Liver (tissue), 8 donors: ENCODE measurements at regions not wholly inside any gene's neighbourhood (a gene's known extent, or its start where the extent isn't known, plus 50 kb on each side); places are given as distances from the start of the nearest gene placed in this dataset.

ENCODE experiments used
- DNase-seq: peaks from one replicate; pipeline ENCODE4 v3.0.0-alpha.2; 2017; ENCODE audit warnings: low spot score
- H3K27ac ChIP-seq, 2 donors: one replicate each; pipeline ENCODE4 v1.7.0; 2013; ENCODE audit warnings: inconsistent platforms in 2 of 2, low read length in 2 of 2, control low read depth in 1 of 2, low read depth in 1 of 2, mild to moderate bottlenecking in 1 of 2
- H3K27me3 ChIP-seq, 4 donors: one replicate each; pipeline versions ENCODE4 v1.6.1 to v1.7.0; 2013; ENCODE audit warnings: low read length in 3 of 4, inconsistent platforms in 1 of 4, mild to moderate bottlenecking in 1 of 4, moderate library complexity in 1 of 4; ENCODE audit not compliant: control insufficient read depth in 4 of 4, insufficient read depth in 4 of 4
- H3K36me3 ChIP-seq, 4 donors: one replicate each; pipeline versions ENCODE4 v1.6.1 to v1.7.0; 2013; ENCODE audit warnings: low read length in 3 of 4, mild to moderate bottlenecking in 3 of 4, low read depth in 1 of 4, moderate library complexity in 1 of 4; ENCODE audit not compliant: control insufficient read depth in 4 of 4, insufficient read depth in 3 of 4
- H3K4me1 ChIP-seq, 4 donors: one replicate each; pipeline versions ENCODE4 v1.6.1 to v1.7.0; 2013; ENCODE audit warnings: low read length in 3 of 4, mild to moderate bottlenecking in 3 of 4, moderate library complexity in 1 of 4; ENCODE audit not compliant: control insufficient read depth in 4 of 4, insufficient read depth in 4 of 4
- H3K4me3 ChIP-seq, 3 donors: one replicate each; pipeline versions ENCODE4 v1.6.1 to v1.7.0; 2013; ENCODE audit warnings: low read length in 3 of 3, control low read depth in 1 of 3, low read depth in 1 of 3, mild to moderate bottlenecking in 1 of 3
- H3K9ac ChIP-seq, 2 donors: one replicate each; pipeline ENCODE4 v1.7.0; 2013; ENCODE audit warnings: low read length in 2 of 2, mild to moderate bottlenecking in 2 of 2, moderate library complexity in 2 of 2, control low read depth in 1 of 2, low read depth in 1 of 2
- H3K9me3 ChIP-seq, 4 donors: one replicate each; pipeline versions ENCODE4 v1.6.1 to v1.7.0; 2013; ENCODE audit warnings: low read length in 3 of 4; ENCODE audit not compliant: control insufficient read depth in 4 of 4
- ATF3 ChIP-seq: IDR thresholded peaks from 2 replicates; pipeline ENCODE4 v1.6.1; 2016; ENCODE audit warnings: antibody characterized with exemption
- EGR1 ChIP-seq, 2 donors: IDR thresholded peaks; 2 replicates each; pipeline ENCODE4 v1.6.1; 2016 to 2018; ENCODE audit warnings: antibody characterized with exemption in 2 of 2, low read depth in 2 of 2
- FOXA1 ChIP-seq: IDR thresholded peaks from 2 replicates; pipeline ENCODE4 v1.6.1; 2016; ENCODE audit warnings: antibody characterized with exemption
- FOXA2 ChIP-seq: IDR thresholded peaks from 2 replicates; pipeline ENCODE4 v1.6.1; 2016; ENCODE audit warnings: antibody characterized with exemption
- GABPA ChIP-seq, 2 donors: IDR thresholded peaks in 1 of 2; conservative IDR thresholded peaks in 1 of 2; 2 replicates each; pipeline ENCODE4 v1.6.1; 2016; ENCODE audit warnings: antibody characterized with exemption in 2 of 2, mild to moderate bottlenecking in 1 of 2, moderate library complexity in 1 of 2
- HNF4A ChIP-seq, 2 donors: conservative IDR thresholded peaks; 2 replicates each; pipeline ENCODE4 v1.6.1; 2016; ENCODE audit warnings: antibody characterized with exemption in 2 of 2, mild to moderate bottlenecking in 2 of 2
- HNF4G ChIP-seq: IDR thresholded peaks from 2 replicates; pipeline ENCODE4 v1.6.1; 2016; ENCODE audit warnings: antibody characterized with exemption
- JUND ChIP-seq, 2 donors: IDR thresholded peaks; 2 replicates each; pipeline ENCODE4 v1.6.1; 2016; ENCODE audit warnings: antibody characterized with exemption in 2 of 2
- NR2F2 ChIP-seq: IDR thresholded peaks from 2 replicates; pipeline ENCODE4 v1.6.1; 2016; ENCODE audit warnings: antibody characterized with exemption
- RAD21 ChIP-seq, 2 donors: IDR thresholded peaks; 2 replicates each; pipeline ENCODE4 v1.6.1; 2016; ENCODE audit warnings: antibody characterized with exemption in 2 of 2, mild to moderate bottlenecking in 2 of 2
- REST ChIP-seq: IDR thresholded peaks from 2 replicates; pipeline ENCODE4 v1.6.1; 2016; ENCODE audit warnings: antibody characterized with exemption, mild to moderate bottlenecking
- RXRA ChIP-seq, 2 donors: IDR thresholded peaks; 2 replicates each; pipeline ENCODE4 v1.6.1; 2017 to 2018; ENCODE audit warnings: antibody characterized with exemption in 2 of 2, mild to moderate bottlenecking in 1 of 2
- SP1 ChIP-seq: IDR thresholded peaks from 2 replicates; pipeline ENCODE4 v1.6.1; 2018; ENCODE audit warnings: antibody characterized with exemption, mild to moderate bottlenecking
- TAF1 ChIP-seq: conservative IDR thresholded peaks from 2 replicates; pipeline ENCODE4 v1.6.1; 2016; ENCODE audit warnings: antibody characterized with exemption, mild to moderate bottlenecking
- YY1 ChIP-seq: IDR thresholded peaks from 2 replicates; pipeline ENCODE4 v1.6.1; 2016; ENCODE audit warnings: antibody characterized with exemption, mild to moderate bottlenecking
- ZBTB33 ChIP-seq: IDR thresholded peaks from 2 replicates; pipeline ENCODE4 v1.6.1; 2016; ENCODE audit warnings: antibody characterized with exemption
- WGBS: extraction: QIAGEN DNeasy Blood & Tissue Kit; methylation state at CpG from one replicate; pipeline ENCODE4 v1.1.7; 2013; 5-methylcytosine and 5-hydroxymethylcytosine counted together
- TF ChIP-seq, protein P1 (sequence below): IDR thresholded peaks from 2 replicates; pipeline ENCODE4 v1.6.1; 2016; ENCODE audit warnings: antibody characterized with exemption
- TF ChIP-seq, protein P2 (sequence below): fragments of 150-350 bp; IDR thresholded peaks from 2 replicates; pipeline ENCODE4 v1.5.1; 2017; ENCODE audit warnings: improper control_type of control experiment, low read depth, low read length; ENCODE audit not compliant: missing input control
- donor health status: healthy.
- donor health status: healthy.
- donor health status: healthy.
- donor health status: healthy.
- donor health status: healthy.

- 95% methylated on average over 1 of the region's 1 CpG for WGBS
These were observed 358.4 kb upstream of the CXorf51B start for GRCh38 chrX:146451136-146451535.

More at GRCh38 chrX:146451136-146451535, 358.4 kb upstream of the CXorf51B start:
- Histone ChIP-seq H3K27ac (no peak overlapping the region), H3K4me1 (peaks cover 2 to 29% (median 13%) of the 10 kb centered on the region in 4 donors), H3K27me3 (no peaks in the 10 kb centered on the region), H3K9ac (no peak overlapping the region), H3K9me3 (no peaks in the 10 kb centered on the region), H3K4me3 (no peak overlapping the region), H3K36me3 (no peaks in the 10 kb centered on the region)
- no peak for DNase-seq
- TF ChIP-seq ZBTB33 = no peak
- TF ChIP-seq NR2F2 = no peak
- TF ChIP-seq, protein P1, sequence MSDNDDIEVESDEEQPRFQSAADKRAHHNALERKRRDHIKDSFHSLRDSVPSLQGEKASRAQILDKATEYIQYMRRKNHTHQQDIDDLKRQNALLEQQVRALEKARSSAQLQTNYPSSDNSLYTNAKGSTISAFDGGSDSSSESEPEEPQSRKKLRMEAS = no peak
- TF ChIP-seq ATF3 = no peak
- TF ChIP-seq REST = no peak
- TF ChIP-seq HNF4A (conservative IDR thresholded peaks at IDR 0.05) = no peak
- no peak for TF ChIP-seq FOXA2
- TF ChIP-seq, protein P2, sequence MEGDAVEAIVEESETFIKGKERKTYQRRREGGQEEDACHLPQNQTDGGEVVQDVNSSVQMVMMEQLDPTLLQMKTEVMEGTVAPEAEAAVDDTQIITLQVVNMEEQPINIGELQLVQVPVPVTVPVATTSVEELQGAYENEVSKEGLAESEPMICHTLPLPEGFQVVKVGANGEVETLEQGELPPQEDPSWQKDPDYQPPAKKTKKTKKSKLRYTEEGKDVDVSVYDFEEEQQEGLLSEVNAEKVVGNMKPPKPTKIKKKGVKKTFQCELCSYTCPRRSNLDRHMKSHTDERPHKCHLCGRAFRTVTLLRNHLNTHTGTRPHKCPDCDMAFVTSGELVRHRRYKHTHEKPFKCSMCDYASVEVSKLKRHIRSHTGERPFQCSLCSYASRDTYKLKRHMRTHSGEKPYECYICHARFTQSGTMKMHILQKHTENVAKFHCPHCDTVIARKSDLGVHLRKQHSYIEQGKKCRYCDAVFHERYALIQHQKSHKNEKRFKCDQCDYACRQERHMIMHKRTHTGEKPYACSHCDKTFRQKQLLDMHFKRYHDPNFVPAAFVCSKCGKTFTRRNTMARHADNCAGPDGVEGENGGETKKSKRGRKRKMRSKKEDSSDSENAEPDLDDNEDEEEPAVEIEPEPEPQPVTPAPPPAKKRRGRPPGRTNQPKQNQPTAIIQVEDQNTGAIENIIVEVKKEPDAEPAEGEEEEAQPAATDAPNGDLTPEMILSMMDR = no peak
- no peak for TF ChIP-seq TAF1
- no peak for TF ChIP-seq FOXA1
- TF ChIP-seq EGR1 (IDR thresholded peaks at IDR 0.05; ENCODE audit: low read depth in 2 of 2) = no peak
- TF ChIP-seq SP1 = no peak
- no peak for TF ChIP-seq RAD21 (IDR thresholded peaks at IDR 0.05)
- TF ChIP-seq HNF4G = no peak
- TF ChIP-seq JUND (IDR thresholded peaks at IDR 0.05) = no peak
- TF ChIP-seq GABPA (IDR thresholded peaks at IDR 0.05 in 1 of 2, conservative IDR thresholded peaks at IDR 0.05 in 1 of 2) = no peak
- no peak for TF ChIP-seq RXRA (IDR thresholded peaks at IDR 0.05)
- no peak for TF ChIP-seq YY1
